K562 (cell line): ENCODE measurements at regions not wholly inside any gene's neighbourhood (a gene's known extent, or its start where the extent isn't known, plus 50 kb on each side); places are given as distances from the start of the nearest gene placed in this dataset.

Source experiments
- ATAC-seq: fragments of 200-7000 bp; cut with Tn5 transposase; 3 replicates; pipeline ENCODE4 v1.9.1; 2020; ENCODE audit warnings: moderate library complexity
- BruUV-seq: library from RNA; stranded (reverse); fragments of 400-500 nt; replicated peaks from 2 replicates; lab custom pipeline; 2021; lab: Mats Ljungman, UMichigan
- CTCF ChIA-PET: fragments of 300-600 bp; formaldehyde crosslinking; extraction: SDS; loops from one replicate; lab custom pipeline; 2021; ENCODE audit warnings: low intra/inter-chr PET ratio; lab: Yijun Ruan, JAX
- POLR2A ChIA-PET: fragments of 300-600, 350-650 bp; sonication (Branson Sonifier 250); formaldehyde crosslinking; extraction: SDS; loops from one replicate; lab custom pipeline; 2021; ENCODE audit warnings: antibody characterized with exemption, inconsistent platforms; lab: Yijun Ruan, JAX
- DNase-seq, 4 experiments: peaks; one replicate each; pipeline versions ENCODE4 v3.0.0 to v3.0.0-alpha.2; 2011 to 2018; ENCODE audit warnings: low spot score in 3 of 4, mixed read lengths in 3 of 4; ENCODE audit errors: extremely low read depth in 1 of 4
- FAIRE-seq: peaks from 2 replicates; lab custom pipeline; 2011; peaks lifted over from hg19 to GRCh38; lab: Jason Lieb, UNC
- H2AFZ ChIP-seq: 2 replicates; pipeline ENCODE4 v1.6.0; 2011; ENCODE audit warnings: low read depth, low read length, control low read depth, inconsistent platforms
- H3K27ac ChIP-seq: fragments of 200-600 bp; 3 replicates; pipeline ENCODE4 v1.8.0; 2011; ENCODE audit warnings: low read depth, mild to moderate bottlenecking, control low read depth, inconsistent platforms, low read length, moderate library complexity, mixed read lengths; ENCODE audit errors: extremely low read depth
- H3K27me3 ChIP-seq, 2 experiments: fragments of 300-600 bp in 1 of 2; 2 replicates in 1 of 2; 3 replicates in 1 of 2; pipeline versions ENCODE4 v1.6.0 to v1.8.0; 2011; ENCODE audit warnings: inconsistent platforms in 2 of 2, low read length in 2 of 2, mild to moderate bottlenecking in 1 of 2, mixed read lengths in 1 of 2, moderate library complexity in 1 of 2; ENCODE audit not compliant: control insufficient read depth in 2 of 2, insufficient read depth in 2 of 2
- H3K36me3 ChIP-seq: fragments of 300-600 bp; 3 replicates; pipeline ENCODE4 v1.8.0; 2011; ENCODE audit warnings: mild to moderate bottlenecking, low read length, inconsistent platforms; ENCODE audit not compliant: control insufficient read depth, insufficient read depth
- H3K4me1 ChIP-seq, 2 experiments: fragments of 200-600 bp in 1 of 2; replicated peaks in 1 of 2; 2 replicates in 1 of 2; 3 replicates in 1 of 2; pipeline versions ENCODE4 v1.5.1 to v1.8.0; 2011; ENCODE audit warnings: inconsistent platforms in 2 of 2, low read length in 2 of 2, mild to moderate bottlenecking in 1 of 2, mixed read lengths in 1 of 2, moderate library complexity in 1 of 2; ENCODE audit not compliant: control insufficient read depth in 2 of 2, insufficient read depth in 2 of 2
- H3K4me2 ChIP-seq: 2 replicates; pipeline ENCODE4 v1.6.1; 2011; ENCODE audit warnings: low read length, control low read depth, inconsistent platforms, mixed read lengths; ENCODE audit not compliant: insufficient read depth
- H3K4me3 ChIP-seq: fragments of 200-600 bp; sonication (generic), shearing (Covaris generic); 2 replicates; pipeline ENCODE4 v1.5.1; 2016; ENCODE audit warnings: control low read depth, inconsistent platforms
- H3K79me2 ChIP-seq: fragments of 200-600 bp; 3 replicates; pipeline ENCODE4 v1.8.0; 2011; ENCODE audit warnings: low read length, inconsistent platforms; ENCODE audit not compliant: control insufficient read depth, insufficient read depth
- H3K9ac ChIP-seq, 2 experiments: 2 replicates each; pipeline versions ENCODE4 v1.6.0 to v1.6.1; 2011; ENCODE audit warnings: low read depth in 2 of 2, low read length in 2 of 2, control low read depth in 1 of 2, inconsistent platforms in 1 of 2, mild to moderate bottlenecking in 1 of 2, mixed read lengths in 1 of 2; ENCODE audit not compliant: insufficient read depth in 1 of 2
- H3K9me1 ChIP-seq: one replicate; pipeline ENCODE4 v1.6.0; 2011; ENCODE audit warnings: inconsistent platforms, mild to moderate bottlenecking, low read length, moderate library complexity; ENCODE audit not compliant: control insufficient read depth, insufficient read depth
- H3K9me3 ChIP-seq: replicated peaks from 2 replicates; pipeline ENCODE4 v1.5.1; 2011; ENCODE audit warnings: low read depth, low read length, inconsistent platforms; ENCODE audit not compliant: control insufficient read depth, insufficient read depth
- H4K20me1 ChIP-seq: replicated peaks from 2 replicates; pipeline ENCODE4 v1.6.1; 2011; ENCODE audit warnings: low read length, inconsistent platforms, mixed read lengths; ENCODE audit not compliant: control insufficient read depth, insufficient read depth
- CCAR2 ChIP-seq: fragments of 200-400 bp; formaldehyde crosslinking; IDR thresholded peaks from 2 replicates; pipeline ENCODE4 v1.6.1; 2017; ENCODE audit warnings: mild to moderate bottlenecking, low read depth, low read length
- CTBP1 ChIP-seq: fragments of 450-650 bp; IDR thresholded peaks from 2 replicates; pipeline ENCODE4 v1.6.1; 2016; ENCODE audit warnings: borderline replicate concordance
- MYBL2 ChIP-seq, 2 experiments: fragments of 450-650 bp in 1 of 2; sonication (generic) in 1 of 2; formaldehyde crosslinking in 1 of 2; IDR thresholded peaks; 2 replicates each; pipeline versions ENCODE4 v1.6.1 to v1.8.1; 2017 to 2022; ENCODE audit warnings: borderline replicate concordance in 1 of 2, inconsistent platforms in 1 of 2, low read depth in 1 of 2, mild to moderate bottlenecking in 1 of 2, missing genetic modification reagents in 1 of 2, moderate library complexity in 1 of 2
- NFATC3 ChIP-seq: fragments of 450-650 bp; IDR thresholded peaks from 2 replicates; pipeline ENCODE4 v1.6.1; 2017; ENCODE audit warnings: mild to moderate bottlenecking
- NFIX ChIP-seq: fragments of 250-450 bp; sonication (Bioruptor Pico); IDR thresholded peaks from 2 replicates; pipeline ENCODE4 v1.4.0; 2020; ENCODE audit warnings: low read depth, mild to moderate bottlenecking, moderate library complexity
- TEAD1 ChIP-seq, 2 experiments: fragments of 450-650 bp in 1 of 2; sonication (generic) in 1 of 2; formaldehyde crosslinking; IDR thresholded peaks; 2 replicates each; pipeline versions ENCODE4 v1.4.0 to v1.8.0; 2020 to 2022; ENCODE audit warnings: mild to moderate bottlenecking in 2 of 2, missing genetic modification reagents in 1 of 2
- ZBTB40 ChIP-seq, 2 experiments: fragments of 450-650 bp in 1 of 2; sonication (generic) in 1 of 2; formaldehyde crosslinking in 1 of 2; IDR thresholded peaks; 2 replicates each; pipeline versions ENCODE4 v1.7.1 to v1.9.0; 2016 to 2022; ENCODE audit warnings: inconsistent platforms in 1 of 2, mild to moderate bottlenecking in 1 of 2, missing genetic modification reagents in 1 of 2
- WGBS: fragments of 100-300 bp; shearing (Covaris generic); methylation state at CpG from one replicate; pipeline ENCODE4 v1.1.6; 2016; ENCODE audit warnings: low coverage, mixed read lengths; ENCODE audit not compliant: insufficient coverage; ENCODE audit errors: missing lambda C conversion rate; 5-methylcytosine and 5-hydroxymethylcytosine counted together
- in situ Hi-C: fragments of 300-500 bp; cut with MboI; formaldehyde crosslinking; loops from 4 replicates; pipeline ENCODE4 v1.15.0; 2018; ENCODE audit warnings: inconsistent platforms, mixed read lengths
- intact Hi-C: fragments of 100-400 bp; cut with micrococcal nuclease; formaldehyde crosslinking; loops from 2 replicates; pipeline ENCODE4 v1.14.2; 2022

DNA sequence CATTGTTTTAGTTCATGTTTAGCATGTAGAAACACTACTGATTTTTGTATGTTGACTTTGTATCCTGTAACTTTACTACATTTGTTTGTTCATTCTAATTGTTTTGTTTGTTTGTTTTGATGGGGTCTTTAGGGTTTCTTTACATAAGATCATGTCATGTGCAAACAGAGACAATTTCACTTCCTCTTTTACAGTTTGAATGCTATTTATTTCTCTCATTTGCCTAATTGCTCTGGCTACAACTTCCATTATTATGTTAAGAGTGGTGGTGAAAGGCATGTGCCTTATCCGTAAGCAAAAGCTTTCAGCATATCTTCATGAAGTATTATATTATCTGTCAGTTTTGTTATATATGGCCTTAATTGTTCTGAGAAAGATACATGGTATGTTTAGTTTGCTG is 571.1 kb downstream of the PCDH7 start:
- DNase-seq, result no peak
- Histone ChIP-seq H3K4me2 (no peak overlapping the region), H2AFZ (no peak overlapping the region)

DNA sequence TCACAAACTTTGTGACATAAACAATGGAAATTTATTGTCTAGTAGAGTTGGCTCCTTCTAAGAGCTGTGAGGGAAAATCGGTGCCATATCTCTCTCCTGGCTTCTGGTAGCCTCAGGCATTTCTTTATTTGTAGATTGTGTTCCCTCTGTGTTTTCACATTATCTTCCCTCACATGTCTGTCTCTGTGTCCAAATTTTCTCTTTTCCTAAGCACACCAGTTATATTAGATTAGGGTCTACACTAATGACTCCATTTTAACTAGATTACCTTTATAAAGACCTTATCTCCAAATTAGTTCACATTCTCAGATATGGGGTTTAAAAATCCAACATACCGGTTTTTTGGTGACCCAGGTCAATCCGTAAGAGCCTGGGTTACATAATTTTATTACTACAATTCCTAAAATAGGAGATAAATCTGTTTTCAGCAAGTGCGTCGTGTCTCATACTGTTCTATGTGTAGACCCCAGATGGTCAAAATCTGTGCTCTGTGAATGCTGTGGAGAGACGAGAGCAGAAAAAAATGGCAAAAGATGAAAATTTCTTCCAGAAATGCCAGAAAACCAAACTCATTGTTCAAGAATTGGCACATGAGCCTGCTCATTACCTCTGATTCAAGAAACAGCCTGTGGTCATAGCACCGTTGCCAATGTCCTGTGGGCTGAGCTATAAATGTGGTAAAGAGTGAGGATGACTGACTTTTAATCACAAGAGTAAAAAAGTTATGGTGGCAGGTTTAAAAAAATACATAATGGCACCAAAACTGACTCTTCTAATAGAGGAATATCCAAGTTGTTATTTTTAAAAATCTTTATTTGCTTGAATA is 574.7 kb downstream of the PCDH7 start:
- no peak for DNase-seq
- Histone ChIP-seq H3K27me3 (no peaks in the 10 kb centered on the region), H2AFZ (no peak overlapping the region), H3K27ac (no peak overlapping the region), H4K20me1 (no peaks in the 10 kb centered on the region), H3K4me3 (no peak overlapping the region), H3K36me3 (no peaks in the 10 kb centered on the region), H3K9me3 (no peaks in the 10 kb centered on the region), H3K4me2 (no peak overlapping the region), H3K79me2 (no peaks in the 10 kb centered on the region), H3K9me1 (no peaks in the 10 kb centered on the region), H3K9ac (no peak overlapping the region), H3K4me1 (no peaks in the 10 kb centered on the region)
- ChIA-PET POLR2A (no interaction called here), CTCF (no interaction called here)
- intact Hi-C loops, result no loop called here
- ATAC-seq, result no peak
- BruUV-seq, result no TSS peak
- 7% methylated on average over 7 of the region's 7 CpGs for WGBS
- in situ Hi-C loops, result no loop called here
- FAIRE-seq, result no peak
- no peak for TF ChIP-seq ZBTB40 (IDR thresholded peaks at IDR 0.05)
- no peak for TF ChIP-seq ZBTB40 (CRISPR knock-in tag; IDR thresholded peaks at IDR 0.05)
- no peak for TF ChIP-seq NFIX (CRISPR knock-in tag)
- TF ChIP-seq CCAR2, result no peak
- TF ChIP-seq TEAD1 (CRISPR knock-in tag; IDR thresholded peaks at IDR 0.05), result no peak

More for the DNA sequence above, 571.1 kb downstream of the PCDH7 start:
- POLR2A ChIA-PET, result no interaction called here
- H3K9me1 ChIP-seq, result no peaks in the 10 kb centered on the region
- BruUV-seq, result no TSS peak
- intact Hi-C loops, result no loop called here
- CTCF ChIA-PET, result no interaction called here
- no peak for ATAC-seq
- TF ChIP-seq MYBL2 (IDR thresholded peaks at IDR 0.05; ENCODE audit: low read depth), result no peak
- no peak for TF ChIP-seq MYBL2 (CRISPR knock-in tag; IDR thresholded peaks at IDR 0.05; ENCODE audit: borderline replicate concordance)
- no peak for TF ChIP-seq NFATC3
- no peak for TF ChIP-seq CTBP1
- TF ChIP-seq, all 486 proteins: peak for 0
- no peaks in the 10 kb centered on the region for H3K79me2 ChIP-seq
- H3K27me3 ChIP-seq, result no peaks in the 10 kb centered on the region
- FAIRE-seq, result no peak
- H3K4me3 ChIP-seq, result no peak overlapping the region
- no peak overlapping the region for H3K9ac ChIP-seq
- 0% methylated on average over 1 of the region's 1 CpG for WGBS
- no peaks in the 10 kb centered on the region for H3K9me3 ChIP-seq
- in situ Hi-C loops, result no loop called here
- H3K36me3 ChIP-seq, result no peaks in the 10 kb centered on the region
- no peak overlapping the region for H3K27ac ChIP-seq
- no peaks in the 10 kb centered on the region for H3K4me1 ChIP-seq
- no peaks in the 10 kb centered on the region for H4K20me1 ChIP-seq
